ENCODE measurements at regions not wholly inside any gene's neighbourhood (a gene's known extent, or its start where the extent isn't known, plus 50 kb on each side); places are given as distances from the start of the nearest gene placed in this dataset.

DNA sequence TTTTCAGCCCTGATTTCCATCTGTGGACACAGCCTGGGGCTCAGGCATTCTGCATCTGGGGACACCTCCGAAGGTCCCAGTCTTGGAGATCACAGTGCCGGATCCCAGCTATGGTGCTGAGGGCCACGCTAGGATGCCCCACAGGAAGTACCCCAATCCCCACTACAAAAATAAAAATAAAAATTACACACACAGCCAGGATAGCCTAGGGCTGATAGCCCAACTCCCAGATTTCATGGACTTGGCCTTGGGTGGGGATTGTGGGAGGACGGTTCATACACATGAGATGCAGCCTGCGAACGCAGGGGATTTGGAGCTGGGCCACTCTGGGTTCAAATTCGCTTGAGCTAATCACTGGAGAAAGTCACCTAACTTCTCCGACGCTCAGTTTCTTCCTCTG, 237.7 kb downstream of the BUD13 start:
- intact Hi-C loops (cut with DNase I), result no loop called here
- H3K36me3 ChIP-seq (replicated peaks in 1 of 2; ENCODE audit: insufficient read depth in 1 of 2, low read depth in 2 of 2), result no peaks in the 10 kb centered on the region
- no peak for ATAC-seq
- 61 to 68% methylated on average over 9 of the region's 9 CpGs for WGBS, 2 donors
- no peak overlapping the region for H3K27ac ChIP-seq
- DNase-seq, result no peak
- TF ChIP-seq, protein P1, sequence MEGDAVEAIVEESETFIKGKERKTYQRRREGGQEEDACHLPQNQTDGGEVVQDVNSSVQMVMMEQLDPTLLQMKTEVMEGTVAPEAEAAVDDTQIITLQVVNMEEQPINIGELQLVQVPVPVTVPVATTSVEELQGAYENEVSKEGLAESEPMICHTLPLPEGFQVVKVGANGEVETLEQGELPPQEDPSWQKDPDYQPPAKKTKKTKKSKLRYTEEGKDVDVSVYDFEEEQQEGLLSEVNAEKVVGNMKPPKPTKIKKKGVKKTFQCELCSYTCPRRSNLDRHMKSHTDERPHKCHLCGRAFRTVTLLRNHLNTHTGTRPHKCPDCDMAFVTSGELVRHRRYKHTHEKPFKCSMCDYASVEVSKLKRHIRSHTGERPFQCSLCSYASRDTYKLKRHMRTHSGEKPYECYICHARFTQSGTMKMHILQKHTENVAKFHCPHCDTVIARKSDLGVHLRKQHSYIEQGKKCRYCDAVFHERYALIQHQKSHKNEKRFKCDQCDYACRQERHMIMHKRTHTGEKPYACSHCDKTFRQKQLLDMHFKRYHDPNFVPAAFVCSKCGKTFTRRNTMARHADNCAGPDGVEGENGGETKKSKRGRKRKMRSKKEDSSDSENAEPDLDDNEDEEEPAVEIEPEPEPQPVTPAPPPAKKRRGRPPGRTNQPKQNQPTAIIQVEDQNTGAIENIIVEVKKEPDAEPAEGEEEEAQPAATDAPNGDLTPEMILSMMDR (IDR thresholded peaks at IDR 0.05), result no peak
- no peak for TF ChIP-seq POLR2A (IDR thresholded peaks at IDR 0.05)
- H3K9me3 ChIP-seq, result peaks cover 0 to 7% (median 0%) of the 10 kb centered on the region in 3 donors
- H3K4me1 ChIP-seq, result no peaks in the 10 kb centered on the region
- H3K4me3 ChIP-seq, result no peak overlapping the region
- H3K27me3 ChIP-seq, result no peaks in the 10 kb centered on the region

DNA sequence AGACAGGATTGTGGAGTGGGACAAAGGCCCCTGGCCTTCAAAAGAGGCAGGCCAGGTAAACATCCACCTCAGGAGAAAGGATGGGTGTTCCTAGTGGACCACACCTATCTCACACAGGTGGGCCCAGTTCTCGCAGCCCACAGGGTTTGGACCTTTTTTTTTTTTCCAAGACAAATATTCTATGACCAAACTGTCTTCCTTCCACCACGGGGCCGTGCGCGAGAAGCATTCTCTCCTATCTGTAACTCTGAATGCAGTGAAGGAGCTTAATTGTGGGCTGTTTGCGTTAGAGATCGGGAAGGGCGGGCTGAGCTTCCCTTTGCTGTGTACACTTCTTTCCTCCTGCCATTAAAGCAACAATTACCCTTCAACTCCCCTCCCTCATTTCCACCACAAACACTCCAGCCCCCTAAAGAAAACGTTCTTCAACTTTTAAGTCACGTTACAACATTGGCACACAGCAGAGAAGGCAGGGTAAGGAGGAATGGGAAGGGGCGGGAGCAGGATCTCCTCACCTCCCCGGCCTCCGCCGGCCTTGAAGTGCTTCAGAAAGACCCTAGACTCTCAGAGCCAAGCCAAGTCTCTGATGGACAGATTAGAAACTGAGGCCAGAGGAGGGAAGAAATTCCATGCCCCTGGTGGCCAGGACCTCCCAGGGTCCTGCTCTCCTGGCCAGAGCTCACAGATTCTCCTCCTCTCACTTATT, 238.4 kb downstream of the BUD13 start:
- ATAC-seq (no peak), DNase-seq (no peak)
- H3K36me3 ChIP-seq (replicated peaks in 1 of 2; ENCODE audit: insufficient read depth in 1 of 2, low read depth in 2 of 2), result no peaks in the 10 kb centered on the region
- H3K4me3 ChIP-seq, result no peak overlapping the region
- WGBS, 2 donors, result 17 to 27% methylated on average over 14 of the region's 14 CpGs
- no peaks in the 10 kb centered on the region for H3K4me1 ChIP-seq
- no peaks in the 10 kb centered on the region for H3K27me3 ChIP-seq
- intact Hi-C loops (cut with DNase I), result no loop called here
- H3K9me3 ChIP-seq, result peaks cover 0 to 7% (median 0%) of the 10 kb centered on the region in 3 donors
- H3K27ac ChIP-seq, result no peak overlapping the region
- TF ChIP-seq, protein P1 (IDR thresholded peaks at IDR 0.05), result no peak
- TF ChIP-seq POLR2A (IDR thresholded peaks at IDR 0.05), result no peak

DNA sequence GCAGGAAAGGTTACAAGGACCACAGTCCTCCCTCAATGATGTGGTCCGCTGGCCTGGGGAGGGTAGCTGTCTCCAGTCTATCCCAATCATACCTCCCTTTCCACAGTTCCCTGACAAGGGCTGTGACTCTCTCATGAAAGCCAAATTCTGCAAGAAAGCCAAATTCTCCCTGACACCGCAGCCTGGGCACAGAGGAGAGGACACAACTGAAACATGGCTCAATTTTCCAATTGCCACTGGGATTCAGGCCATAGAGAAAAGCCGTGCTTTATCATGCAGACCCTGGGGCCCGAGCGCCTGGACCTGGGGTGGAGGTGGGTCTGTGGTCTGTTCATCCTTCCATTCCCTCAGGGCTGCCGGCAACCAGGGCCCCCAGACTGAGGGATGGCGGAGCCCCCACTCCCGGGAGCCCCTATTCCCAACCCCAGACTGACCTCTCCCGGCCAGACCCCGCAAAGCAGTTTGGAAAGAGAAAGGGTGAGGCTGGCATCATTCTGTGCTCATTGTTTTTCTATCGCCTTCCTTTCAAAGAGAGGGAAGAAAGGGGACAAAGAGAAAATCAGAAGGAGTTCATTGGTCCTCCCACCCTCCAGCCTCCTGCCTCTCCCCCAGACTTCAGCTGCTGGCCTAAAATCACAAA, 239.5 kb downstream of the BUD13 start:
- no peaks in the 10 kb centered on the region for H3K27me3 ChIP-seq
- TF ChIP-seq POLR2A (IDR thresholded peaks at IDR 0.05), result no peak
- TF ChIP-seq, protein P1 (IDR thresholded peaks at IDR 0.05), result no peak
- H3K4me1 ChIP-seq, result no peaks in the 10 kb centered on the region
- WGBS, 2 donors, result 31 to 36% methylated on average over 8 to 10 of the region's 11 CpGs
- H3K4me3 ChIP-seq, result no peak overlapping the region
- intact Hi-C loops (cut with DNase I), result no loop called here
- H3K9me3 ChIP-seq, result peaks cover 0 to 7% (median 0%) of the 10 kb centered on the region in 3 donors
- DNase-seq (no peak), ATAC-seq (no peak)
- H3K36me3 ChIP-seq (replicated peaks in 1 of 2; ENCODE audit: insufficient read depth in 1 of 2, low read depth in 2 of 2), result no peaks in the 10 kb centered on the region
- H3K27ac ChIP-seq, result no peak overlapping the region

DNA sequence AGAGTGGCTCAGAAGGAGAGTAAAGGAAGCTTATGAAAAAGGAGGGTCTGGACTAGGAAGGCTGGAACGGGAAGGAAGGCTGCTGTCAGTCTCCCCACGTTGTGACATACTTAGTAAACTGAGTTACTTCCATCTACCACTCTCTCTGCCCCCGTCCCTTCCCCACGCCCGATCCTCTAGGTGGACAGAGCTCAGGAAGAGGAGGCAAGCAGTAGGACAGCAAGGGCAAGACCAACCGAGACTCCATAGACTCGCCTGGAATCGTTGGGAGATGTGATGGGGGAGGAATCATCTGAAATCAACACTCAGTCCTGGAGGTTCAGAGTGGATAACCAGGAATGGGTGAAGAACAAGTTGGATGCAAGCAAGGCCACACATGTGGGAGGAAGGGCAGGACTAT, 240.7 kb downstream of the BUD13 start:
- 51 to 57% methylated on average over 8 of the region's 8 CpGs for WGBS, 2 donors
- H3K36me3 ChIP-seq (replicated peaks in 1 of 2; ENCODE audit: insufficient read depth in 1 of 2, low read depth in 2 of 2), result no peaks in the 10 kb centered on the region
- no peak for TF ChIP-seq POLR2A (IDR thresholded peaks at IDR 0.05)
- TF ChIP-seq, protein P1 (IDR thresholded peaks at IDR 0.05), result no peak
- no peak for ATAC-seq
- intact Hi-C loops (cut with DNase I), result no loop called here
- peaks cover 0 to 7% (median 0%) of the 10 kb centered on the region in 3 donors for H3K9me3 ChIP-seq
- H3K27ac ChIP-seq, result no peak overlapping the region
- no peaks in the 10 kb centered on the region for H3K4me1 ChIP-seq
- H3K4me3 ChIP-seq, result no peak overlapping the region
- DNase-seq, result no peak
- H3K27me3 ChIP-seq, result no peaks in the 10 kb centered on the region
